ENCODE measurements at regions not wholly inside any gene's neighbourhood (a gene's known extent, or its start where the extent isn't known, plus 50 kb on each side); places are given as distances from the start of the nearest gene placed in this dataset.
"Not testable (repeated sequence)": the region's sequence is repeated elsewhere in the genome, so short reads cannot be mapped to it uniquely, and the experiment has no call there.

DNA sequence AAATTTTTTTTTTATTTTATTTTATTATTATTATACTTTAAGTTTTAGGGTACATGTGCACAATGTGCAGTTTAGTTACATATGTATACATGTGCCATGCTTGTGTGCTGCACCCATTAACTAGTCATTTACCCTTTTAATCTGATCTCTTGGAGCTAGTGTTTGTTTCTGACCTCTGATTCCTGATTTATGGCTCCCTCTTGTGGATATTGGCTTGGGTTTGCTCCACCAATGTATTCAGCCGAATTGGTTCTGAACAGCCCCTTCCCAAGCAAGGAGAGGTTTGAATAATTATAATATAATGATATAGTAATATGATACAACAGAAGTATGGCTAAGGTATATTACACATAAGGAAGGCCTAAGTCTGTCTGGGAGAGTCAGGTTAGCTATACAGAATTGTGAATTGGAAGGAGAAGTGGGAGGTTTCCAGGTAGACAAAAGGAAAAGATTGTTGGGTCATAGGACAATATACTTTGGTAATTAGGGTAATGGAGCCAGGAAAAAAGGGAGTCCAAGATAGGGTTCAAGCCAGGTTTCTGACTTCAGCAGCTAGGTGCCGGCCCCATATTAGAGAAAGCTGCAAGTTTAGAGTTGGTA is 53.1 kb upstream of the HMCN1 start:
- no peak for DNase-seq (ENCODE audit: low read depth in 4 of 4, low spot score in 2 of 4)

DNA sequence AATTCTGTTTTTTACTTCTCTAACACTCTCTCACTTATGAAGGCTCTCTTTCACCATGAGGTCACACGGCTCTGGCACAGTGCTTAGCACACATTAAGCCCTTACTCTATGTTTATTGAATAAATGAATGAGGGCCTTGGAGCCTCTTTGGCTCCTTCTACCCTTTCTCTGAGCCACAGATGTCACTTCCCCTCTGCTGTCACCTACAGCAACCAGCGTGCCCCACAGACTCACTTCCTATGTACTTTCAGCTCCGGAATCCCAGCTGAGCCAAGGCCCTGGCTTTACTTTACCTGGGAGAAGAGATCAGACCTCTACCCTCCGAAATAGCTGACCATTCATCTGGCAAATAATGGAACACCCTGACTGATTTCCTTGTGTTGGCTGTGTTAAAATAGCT is 53.7 kb upstream of the HMCN1 start:
- DNase-seq (ENCODE audit: low read depth in 4 of 4, low spot score in 2 of 4): no peak

DNA sequence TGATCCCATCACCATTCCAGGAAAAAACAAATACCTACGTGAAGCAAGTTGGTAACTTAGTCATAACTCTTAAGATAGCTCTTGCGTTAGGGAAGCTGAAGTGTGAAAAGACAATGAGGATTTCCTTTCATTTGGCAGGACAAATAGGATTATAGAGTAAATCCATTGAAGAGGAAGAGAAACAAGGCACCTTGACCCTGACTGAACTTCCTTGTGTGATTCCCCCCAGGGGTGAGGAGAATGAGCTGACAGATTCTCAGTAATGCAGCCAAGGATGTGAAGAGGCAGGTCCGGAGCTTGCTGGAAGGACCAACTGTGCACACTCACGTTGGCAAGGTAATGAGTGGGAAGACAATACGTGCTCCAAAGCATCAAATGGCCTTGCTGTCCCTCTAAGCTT is 55.0 kb upstream of the HMCN1 start:
- no peak for DNase-seq (ENCODE audit: low read depth in 4 of 4, low spot score in 2 of 4)

DNA sequence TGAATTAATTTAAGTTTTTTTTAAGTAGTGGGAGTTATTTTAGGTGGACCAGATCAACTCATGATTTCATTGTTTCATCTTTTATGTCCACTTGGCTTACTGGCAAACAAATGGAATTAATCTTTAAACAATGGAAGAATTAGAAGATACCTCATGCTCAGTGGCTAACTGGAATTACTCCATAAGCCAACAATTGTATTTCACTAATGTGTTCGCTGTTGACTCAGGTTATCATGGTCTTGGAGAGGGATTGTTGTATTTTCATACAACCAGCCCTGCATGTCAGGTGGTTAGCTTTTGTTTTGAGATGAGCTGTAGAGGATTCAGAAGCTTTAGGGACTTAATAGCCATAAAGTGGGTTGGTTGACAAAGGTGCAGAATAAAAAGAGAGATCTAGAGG is 57.2 kb upstream of the HMCN1 start:
- DNase-seq (ENCODE audit: low read depth in 4 of 4, low spot score in 2 of 4): no peak

DNA sequence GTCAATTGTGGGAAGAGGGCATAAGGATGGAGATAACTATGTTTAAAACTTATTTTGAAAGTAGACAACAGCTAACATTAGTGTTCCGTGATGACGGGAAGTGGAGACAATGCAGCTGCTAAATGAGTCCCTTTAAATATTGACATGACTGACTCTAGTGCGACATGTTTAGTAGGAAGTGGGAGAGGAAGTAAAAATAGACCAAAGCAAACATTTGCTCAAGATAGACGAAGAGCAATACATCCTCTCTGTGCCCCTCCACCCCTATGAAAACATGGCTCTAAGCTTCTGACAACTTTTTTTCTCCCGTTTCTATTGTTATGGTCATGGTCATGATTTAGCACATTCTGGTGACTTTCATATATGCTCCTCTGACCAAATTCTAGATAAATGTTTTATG is 60.0 kb upstream of the HMCN1 start:
- DNase-seq (ENCODE audit: low read depth in 4 of 4, low spot score in 2 of 4): no peak

DNA sequence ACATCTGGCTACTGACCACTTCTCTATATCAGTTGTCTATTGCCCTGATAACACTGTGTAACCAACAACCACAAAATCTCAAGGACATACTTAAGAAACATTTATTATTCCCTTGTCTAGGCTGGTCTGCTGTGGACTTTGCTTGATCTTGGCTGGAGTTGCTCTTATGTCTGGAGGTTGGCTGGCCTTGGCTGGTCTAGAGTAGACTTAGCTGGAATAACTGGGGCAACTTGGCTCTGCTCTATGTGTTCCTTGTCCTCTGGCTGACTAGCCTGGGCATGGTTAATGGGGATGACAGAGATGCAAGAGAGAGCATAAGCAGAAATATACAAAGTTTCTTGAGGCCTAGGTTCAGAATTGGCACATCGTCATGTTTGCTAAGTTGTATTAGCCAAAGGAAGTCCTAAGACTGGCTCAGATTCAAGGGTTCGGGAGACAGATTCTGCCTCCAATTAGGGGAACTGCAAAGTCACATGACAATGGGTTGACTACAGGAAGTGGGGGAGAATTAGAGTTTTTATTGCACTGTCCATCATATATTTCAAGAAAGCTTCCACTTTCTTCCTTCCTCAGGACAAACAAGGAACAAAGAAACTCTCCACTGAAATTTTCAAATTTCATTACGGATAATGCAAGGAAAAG is 61.4 kb upstream of the HMCN1 start:
- no peak for DNase-seq (ENCODE audit: low read depth in 4 of 4, low spot score in 2 of 4)

DNA sequence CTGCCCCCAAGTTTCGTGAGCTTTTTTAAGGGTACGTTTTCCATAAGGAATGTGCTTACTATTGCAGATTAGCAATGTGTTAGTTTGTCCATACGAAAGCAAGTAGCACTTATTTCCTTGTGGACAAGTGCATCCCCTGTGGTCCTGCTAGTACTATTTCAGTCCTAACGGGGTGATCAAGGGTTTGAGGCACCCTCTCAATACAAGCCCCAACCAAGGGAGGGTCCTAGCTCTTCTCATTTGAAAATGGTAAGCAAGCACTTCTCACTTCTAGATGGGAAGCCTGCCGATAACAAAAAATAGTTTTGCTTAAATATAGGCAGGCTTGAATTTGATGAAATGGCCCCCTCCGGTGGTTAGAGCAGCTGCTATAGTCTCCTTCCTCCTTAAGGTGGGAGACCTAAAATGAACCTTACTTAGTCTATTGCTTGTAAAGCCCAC is 64.0 kb upstream of the HMCN1 start:
- DNase-seq (ENCODE audit: low read depth in 4 of 4, low spot score in 2 of 4): no peak

DNA sequence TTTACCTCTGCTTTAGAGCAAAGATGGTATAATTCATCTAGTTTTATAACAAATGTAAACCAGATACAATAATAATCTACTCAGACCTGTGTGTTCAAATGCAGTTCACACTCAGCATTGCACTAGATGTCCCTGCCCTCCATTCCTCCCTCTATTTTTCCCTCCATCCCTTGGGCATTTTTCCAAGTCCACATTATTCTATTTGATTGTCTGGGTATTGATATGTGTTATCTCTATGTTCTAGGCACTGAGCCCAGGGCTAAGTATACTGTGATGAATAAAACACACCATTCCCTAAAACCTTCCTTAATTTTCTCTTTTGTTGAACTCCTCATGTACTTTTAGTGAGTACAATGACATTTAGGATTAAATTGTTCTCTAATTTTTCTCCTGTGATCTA is 66.2 kb upstream of the HMCN1 start:
- no peak for DNase-seq (ENCODE audit: low read depth in 4 of 4, low spot score in 2 of 4)

DNA sequence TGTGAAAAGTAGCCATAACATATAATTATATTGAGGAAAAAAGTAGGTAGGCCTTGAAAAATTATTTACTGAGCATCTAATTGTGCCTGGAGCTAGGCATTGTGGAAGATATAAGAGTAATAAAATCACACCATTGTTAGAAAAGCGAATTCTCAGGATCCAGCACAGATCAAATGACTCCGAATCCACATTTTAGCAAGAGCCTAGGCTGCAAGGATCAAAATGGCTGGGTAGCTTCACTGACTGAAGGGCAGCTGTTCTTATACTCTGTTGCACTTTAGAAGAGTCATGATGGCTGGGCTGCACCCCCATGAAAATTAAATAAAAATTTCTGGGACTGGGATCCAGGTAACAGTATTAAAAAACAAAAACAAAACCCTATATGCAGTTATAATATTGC is 67.6 kb upstream of the HMCN1 start:
- DNase-seq (ENCODE audit: low read depth in 4 of 4, low spot score in 2 of 4): no peak

DNA sequence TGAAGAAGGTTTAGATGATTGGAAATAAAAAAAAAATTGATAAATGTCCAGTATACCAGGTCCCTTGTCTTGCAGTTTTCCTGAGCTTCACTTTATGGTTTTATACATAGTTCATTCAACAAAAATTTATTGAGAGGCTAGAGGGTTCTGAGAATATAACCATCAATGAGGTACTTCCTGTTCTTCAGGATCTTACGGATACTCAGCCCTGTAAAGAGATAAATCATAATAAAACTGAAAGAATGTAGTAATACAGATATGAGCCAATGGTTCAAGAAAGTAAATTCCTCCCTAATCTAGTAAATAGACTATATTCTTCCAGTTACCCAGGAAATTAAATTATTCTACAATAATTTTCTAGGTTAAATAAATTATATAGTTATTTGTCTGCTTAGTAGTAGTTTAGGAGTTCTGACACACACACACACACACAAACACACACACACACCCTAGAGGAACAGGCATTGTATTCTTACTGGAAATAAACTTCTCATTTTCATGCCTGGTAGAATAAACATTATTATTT is 70.4 kb upstream of the HMCN1 start:
- DNase-seq (ENCODE audit: low read depth in 4 of 4, low spot score in 2 of 4): no peak

DNA sequence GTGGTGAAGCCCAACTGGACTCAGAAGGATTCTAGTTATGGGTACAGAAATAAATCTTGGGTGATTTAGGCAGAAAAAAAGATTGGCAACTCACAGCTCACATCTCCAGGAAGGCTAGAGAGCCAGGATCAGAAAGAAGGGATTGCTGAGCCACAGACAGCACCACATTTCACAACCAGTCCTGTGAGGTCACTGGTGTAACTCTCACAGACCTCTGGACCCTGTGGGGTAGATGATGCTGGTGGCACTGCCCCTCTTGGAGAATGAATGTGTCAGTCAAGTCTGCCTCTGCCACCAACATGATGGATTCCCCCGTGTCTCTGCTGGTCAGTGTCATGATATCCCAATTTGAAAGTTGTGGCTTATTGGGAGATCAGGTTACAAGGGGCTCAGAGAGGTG is 70.9 kb upstream of the HMCN1 start:
- DNase-seq (ENCODE audit: low read depth in 4 of 4, low spot score in 2 of 4): no peak

DNA sequence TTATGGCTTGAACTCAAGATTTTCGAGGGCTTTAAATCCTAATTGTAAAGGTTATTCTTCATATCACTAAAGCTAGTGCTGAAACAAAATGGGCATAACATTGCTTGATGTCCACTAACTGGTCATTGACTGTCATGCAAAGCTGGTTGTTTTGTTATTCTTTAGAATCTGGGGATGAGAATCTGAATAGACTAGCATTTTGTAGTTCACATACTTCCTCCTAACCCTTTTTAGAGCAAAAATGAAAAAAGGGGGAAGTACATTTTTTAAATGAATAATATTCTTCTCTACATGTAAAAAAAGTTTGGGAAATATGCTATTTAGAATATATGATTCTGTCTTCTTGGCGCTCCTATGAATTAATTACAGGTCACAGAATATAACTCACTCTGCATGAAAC is 72.2 kb upstream of the HMCN1 start:
- no peak for DNase-seq (ENCODE audit: low read depth in 4 of 4, low spot score in 2 of 4)

DNA sequence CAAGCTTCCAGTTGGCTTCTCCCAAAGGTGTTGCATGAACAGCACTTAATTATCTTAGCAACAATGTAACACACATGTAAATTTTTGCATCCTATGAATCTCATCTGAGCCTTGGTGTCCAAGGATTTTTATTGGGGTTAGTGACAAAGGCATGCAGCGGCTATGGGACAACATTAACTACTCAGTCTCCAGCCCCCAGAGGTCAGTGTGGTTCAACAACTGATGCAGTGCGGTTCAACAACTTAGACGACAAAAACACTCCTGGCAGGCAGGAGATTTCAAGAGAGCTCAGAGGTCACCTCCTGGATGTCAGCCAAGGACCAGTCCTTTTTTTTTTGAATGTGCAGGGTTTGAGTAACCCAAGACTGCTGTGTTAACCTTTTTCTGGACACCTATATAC is 77.5 kb upstream of the HMCN1 start:
- no peak for DNase-seq (ENCODE audit: low read depth in 4 of 4, low spot score in 2 of 4)

DNA sequence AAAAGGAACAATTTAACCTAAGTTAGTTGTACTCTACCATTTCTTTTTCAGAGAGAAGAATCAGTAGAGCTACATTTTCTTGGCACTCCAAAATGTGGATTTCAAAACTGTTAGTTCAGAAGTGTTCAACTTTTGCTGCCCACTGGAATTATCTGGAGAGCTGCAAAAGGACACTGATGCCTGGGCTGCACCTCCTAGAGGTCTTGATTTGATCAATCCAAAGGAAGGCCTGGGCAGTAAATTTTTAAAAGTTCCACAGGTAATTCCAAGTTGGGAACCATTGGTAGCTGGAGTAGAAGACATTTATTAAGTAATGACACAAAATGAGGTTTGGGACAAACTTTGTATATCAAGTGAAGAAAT is 79.3 kb upstream of the HMCN1 start:
- no peak for DNase-seq (ENCODE audit: low read depth in 4 of 4, low spot score in 2 of 4)

DNA sequence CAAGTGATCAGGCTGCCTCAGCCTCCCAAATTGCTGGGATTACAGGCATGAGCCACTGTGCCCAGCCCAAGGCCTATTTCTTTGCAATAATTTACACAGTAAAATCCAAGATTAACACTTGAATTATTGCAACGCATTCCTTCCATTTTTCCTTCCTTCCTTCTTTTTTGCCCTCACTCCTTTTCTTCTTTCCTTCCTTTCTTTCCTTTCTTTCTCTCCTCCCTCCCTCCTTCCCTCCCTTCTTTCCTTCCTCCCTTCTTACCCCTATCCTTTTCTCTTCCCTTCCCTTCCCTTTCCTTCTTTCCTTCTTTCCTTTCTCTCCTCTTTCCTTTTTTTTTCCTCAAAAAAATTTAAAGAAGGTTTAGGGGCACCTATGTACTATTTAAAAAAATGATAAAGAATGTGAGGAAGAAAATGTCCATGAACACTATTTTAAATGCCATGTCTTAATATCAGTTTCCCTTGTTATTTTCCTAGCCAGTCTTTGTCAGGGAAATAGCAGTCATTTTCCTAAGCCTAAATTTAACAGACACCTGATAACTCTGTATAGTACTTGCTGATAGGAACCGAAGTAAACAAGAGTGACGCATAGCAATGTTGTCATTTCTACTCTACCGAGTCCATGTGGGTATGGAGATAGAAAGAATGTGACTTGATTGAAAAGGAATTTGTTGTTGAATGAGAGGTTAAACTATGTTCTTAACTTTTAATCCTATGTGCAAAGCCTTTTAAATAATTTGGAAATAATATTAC is 79.8 kb upstream of the HMCN1 start:
- DNase-seq (ENCODE audit: low read depth in 4 of 4, low spot score in 2 of 4): no peak

DNA sequence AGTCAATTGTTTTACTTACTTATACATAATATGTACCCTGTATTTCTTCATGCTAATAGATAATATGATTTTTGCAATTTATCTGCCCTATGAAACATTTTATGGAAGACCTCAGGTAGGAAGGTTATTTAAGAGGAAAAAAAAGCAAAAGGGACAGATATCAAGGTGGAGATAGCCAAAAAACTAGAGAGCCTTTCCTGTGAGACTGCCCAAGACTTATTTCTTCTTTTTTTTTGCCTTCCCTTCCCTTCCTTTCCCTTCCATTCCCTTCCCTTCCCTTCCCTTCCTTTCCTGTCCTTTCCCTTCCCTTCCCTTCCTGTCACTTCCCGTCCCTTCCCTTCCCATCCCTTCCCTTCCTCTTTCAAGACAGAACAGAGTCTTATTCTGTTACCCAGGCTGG is 80.6 kb upstream of the HMCN1 start:
- DNase-seq (ENCODE audit: low read depth in 4 of 4, low spot score in 2 of 4): no peak

DNA sequence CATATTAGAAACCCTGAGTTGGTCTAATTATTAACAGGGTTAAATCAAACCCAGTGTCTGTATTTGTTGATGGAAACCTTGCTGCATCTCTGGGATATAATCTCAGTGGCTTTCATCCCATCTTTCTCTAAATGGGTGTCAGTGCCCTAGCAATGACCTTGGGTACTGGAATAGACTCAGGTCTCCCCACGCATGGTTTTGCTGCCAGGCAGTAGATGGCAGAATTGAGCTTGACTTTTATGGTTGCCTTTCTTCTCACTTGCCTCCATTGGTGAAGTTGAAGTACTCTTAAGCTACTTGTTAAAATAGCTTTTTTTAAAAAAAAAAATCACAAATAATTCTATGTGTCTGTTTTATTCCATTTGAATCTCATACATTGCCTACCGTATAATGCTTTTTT is 81.8 kb upstream of the HMCN1 start:
- DNase-seq (ENCODE audit: low read depth in 4 of 4, low spot score in 2 of 4): no peak

DNA sequence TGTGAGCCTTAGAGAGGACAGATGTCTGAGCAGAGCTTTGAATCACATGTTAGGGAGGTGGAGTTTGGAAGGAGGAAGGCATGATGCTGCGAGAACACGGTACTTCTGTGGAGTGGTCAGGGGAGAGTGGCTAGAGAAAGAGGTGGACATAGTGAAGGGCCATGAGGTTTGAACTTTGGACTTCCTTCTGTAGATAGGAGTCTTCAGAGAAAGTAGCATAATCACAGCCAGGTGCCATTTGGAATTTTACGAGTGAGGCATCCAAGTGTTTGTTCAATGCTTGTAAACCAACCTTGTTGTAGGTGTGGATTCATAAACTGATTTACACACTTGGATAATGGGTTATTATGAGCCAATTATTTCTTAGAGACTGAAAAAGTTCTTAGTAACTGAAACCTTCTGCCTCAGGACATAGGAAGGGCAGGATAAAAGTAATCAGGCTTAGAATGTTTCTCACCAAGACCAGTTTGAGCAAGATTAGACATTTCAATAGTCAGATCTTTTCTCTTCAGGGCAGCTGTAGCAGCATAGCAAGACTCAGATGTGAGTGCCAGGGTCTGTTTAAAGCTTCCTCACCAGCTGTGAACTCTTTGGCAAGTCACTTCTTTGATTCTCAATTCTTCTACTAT is 83.5 kb upstream of the HMCN1 start:
- DNase-seq (ENCODE audit: low read depth in 4 of 4, low spot score in 2 of 4): no peak

DNA sequence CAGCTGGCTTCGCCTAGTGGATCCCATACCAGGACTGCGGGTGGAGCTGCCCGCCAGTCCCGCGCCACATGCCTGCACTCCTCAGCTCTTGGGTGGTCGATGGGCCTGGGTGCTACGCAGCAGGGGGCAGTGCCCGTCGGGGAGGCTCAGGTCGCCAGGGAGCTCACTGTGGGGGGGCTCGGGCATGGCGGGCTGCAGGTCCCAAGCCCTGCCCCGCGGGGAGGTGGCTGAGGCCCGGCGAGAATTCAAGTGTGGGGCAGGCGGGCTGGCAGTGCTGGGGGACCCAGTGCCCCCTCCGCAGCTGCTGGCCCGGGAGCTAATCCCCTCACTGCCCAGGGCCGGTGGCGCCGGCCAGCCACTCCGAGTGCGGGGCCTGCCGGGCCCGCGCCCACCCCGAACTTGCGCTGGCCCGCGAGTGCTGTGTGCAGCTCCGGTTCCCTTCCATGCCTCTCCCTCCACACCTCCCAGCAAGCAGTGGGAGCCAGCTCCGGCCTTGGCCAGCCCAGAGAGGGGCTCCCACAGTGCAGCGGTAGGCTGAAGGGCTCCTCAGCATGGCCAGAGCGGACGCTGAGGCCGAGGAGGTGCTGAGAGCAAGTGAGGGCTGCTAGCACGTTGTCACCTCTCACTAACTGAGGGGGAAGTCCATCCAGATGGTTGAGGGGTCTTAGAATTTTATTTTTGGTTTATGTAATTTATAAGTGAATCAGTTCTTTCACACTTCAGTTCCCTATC is 85.2 kb upstream of the HMCN1 start:
- no peak for DNase-seq (ENCODE audit: low read depth in 4 of 4, low spot score in 2 of 4)

DNA sequence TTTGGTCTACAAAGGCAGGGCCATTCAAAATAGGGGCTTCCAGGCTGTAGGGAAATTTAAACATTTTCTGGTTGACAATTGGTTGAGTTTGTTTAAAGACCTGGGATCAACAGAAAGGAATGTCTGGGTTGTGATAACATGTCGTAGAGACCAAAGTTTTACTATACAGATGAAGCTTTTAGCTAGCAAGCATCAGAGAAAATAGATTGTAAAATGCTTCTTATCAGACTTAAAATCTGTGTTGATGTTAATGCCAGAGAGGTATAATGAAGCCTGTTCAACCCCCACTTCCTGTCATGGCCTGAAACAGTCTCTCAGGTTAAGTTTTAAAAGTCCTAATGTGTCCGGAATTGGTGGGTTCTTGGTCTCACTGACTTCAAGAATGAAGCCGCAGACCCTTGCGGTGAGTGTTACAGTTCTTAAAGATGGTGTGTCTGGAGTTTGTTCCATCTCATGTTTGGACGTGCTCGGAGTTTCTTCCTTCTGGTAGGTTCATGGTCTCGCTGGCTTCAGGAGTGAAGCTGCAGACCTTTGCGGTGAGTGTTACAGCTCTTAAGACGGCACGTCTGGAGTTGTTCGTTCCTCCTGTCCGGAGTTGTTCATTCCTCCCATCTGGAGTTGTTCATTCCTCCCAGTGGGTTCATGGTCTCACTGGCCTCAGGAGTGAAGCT is 86.5 kb upstream of the HMCN1 start:
- not testable (repeated sequence) for DNase-seq (ENCODE audit: low read depth in 4 of 4, low spot score in 2 of 4)
